ENCODE measurements at regions not wholly inside any gene's neighbourhood (a gene's known extent, or its start where the extent isn't known, plus 50 kb on each side); places are given as distances from the start of the nearest gene placed in this dataset.

DNA sequence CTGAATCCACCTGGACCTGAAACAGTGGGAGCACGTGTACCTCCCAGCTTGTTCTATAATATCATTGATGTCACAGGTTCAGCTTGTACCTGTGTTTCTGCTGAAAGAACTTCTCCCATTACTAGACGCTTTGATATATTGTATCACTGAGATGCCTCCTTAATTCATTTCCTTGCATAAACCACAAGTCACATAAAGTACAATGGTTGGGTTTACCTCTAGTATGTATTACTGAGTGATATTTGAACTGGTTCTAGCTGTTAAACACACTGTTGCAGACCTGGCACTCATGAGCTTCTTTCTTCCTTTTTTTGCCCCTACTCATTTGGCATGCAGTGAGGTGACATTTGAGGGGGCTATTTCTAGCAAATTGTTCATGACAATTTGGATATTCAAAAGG lies 106.6 kb upstream of the KLF14 start:
- no peaks in the 10 kb centered on the region for H3K36me3 ChIP-seq (ENCODE audit: control insufficient read depth, insufficient read depth, low read length)
- no peaks in the 10 kb centered on the region for H3K27me3 ChIP-seq (ENCODE audit: control insufficient read depth, insufficient read depth, low read length)
- no peak for TF ChIP-seq CTCF (IDR thresholded peaks at IDR 0.05; ENCODE audit: insufficient read depth, low read length, poor library complexity, severe bottlenecking)
- no peak for DNase-seq (ENCODE audit: low read depth)
- H3K4me3 ChIP-seq (ENCODE audit: low read depth, low read length), result no peak overlapping the region

- H3K27me3 ChIP-seq (ENCODE audit: control insufficient read depth, insufficient read depth, low read length), result no peaks in the 10 kb centered on the region
- H3K36me3 ChIP-seq (ENCODE audit: control insufficient read depth, insufficient read depth, low read length), result no peaks in the 10 kb centered on the region
- no peak overlapping the region for H3K4me3 ChIP-seq (ENCODE audit: low read depth, low read length)
- no peak for TF ChIP-seq CTCF (IDR thresholded peaks at IDR 0.05; ENCODE audit: insufficient read depth, low read length, poor library complexity, severe bottlenecking)
- no peak for DNase-seq (ENCODE audit: low read depth)
Observed at GRCh38 chr7:130841416-130841815, 107.4 kb upstream of the KLF14 start.

GRCh38 chr7:130843703-130844102 lies 109.7 kb upstream of the KLF14 start:
- no peak for TF ChIP-seq CTCF (IDR thresholded peaks at IDR 0.05; ENCODE audit: insufficient read depth, low read length, poor library complexity, severe bottlenecking)
- Histone ChIP-seq H3K36me3 (ENCODE audit: control insufficient read depth, insufficient read depth, low read length) (no peaks in the 10 kb centered on the region), H3K4me3 (ENCODE audit: low read depth, low read length) (no peak overlapping the region), H3K27me3 (ENCODE audit: control insufficient read depth, insufficient read depth, low read length) (no peaks in the 10 kb centered on the region)
- no peak for DNase-seq (ENCODE audit: low read depth)

- no peaks in the 10 kb centered on the region for H3K27me3 ChIP-seq (ENCODE audit: control insufficient read depth, insufficient read depth, low read length)
- H3K4me3 ChIP-seq (ENCODE audit: low read depth, low read length), result no peak overlapping the region
- H3K36me3 ChIP-seq (ENCODE audit: control insufficient read depth, insufficient read depth, low read length), result no peaks in the 10 kb centered on the region
- DNase-seq (ENCODE audit: low read depth), result no peak
- no peak for TF ChIP-seq CTCF (IDR thresholded peaks at IDR 0.05; ENCODE audit: insufficient read depth, low read length, poor library complexity, severe bottlenecking)
Observed at GRCh38 chr7:130844811-130845580, 111.0 kb upstream of the KLF14 start.

- Histone ChIP-seq H3K4me3 (ENCODE audit: low read depth, low read length) (no peak overlapping the region), H3K27me3 (ENCODE audit: control insufficient read depth, insufficient read depth, low read length) (no peaks in the 10 kb centered on the region), H3K36me3 (ENCODE audit: control insufficient read depth, insufficient read depth, low read length) (no peaks in the 10 kb centered on the region)
- DNase-seq (ENCODE audit: low read depth), result no peak
- TF ChIP-seq CTCF (IDR thresholded peaks at IDR 0.05; ENCODE audit: insufficient read depth, low read length, poor library complexity, severe bottlenecking), result no peak
Observed at GRCh38 chr7:130845581-130846085, 111.6 kb upstream of the KLF14 start.

DNA sequence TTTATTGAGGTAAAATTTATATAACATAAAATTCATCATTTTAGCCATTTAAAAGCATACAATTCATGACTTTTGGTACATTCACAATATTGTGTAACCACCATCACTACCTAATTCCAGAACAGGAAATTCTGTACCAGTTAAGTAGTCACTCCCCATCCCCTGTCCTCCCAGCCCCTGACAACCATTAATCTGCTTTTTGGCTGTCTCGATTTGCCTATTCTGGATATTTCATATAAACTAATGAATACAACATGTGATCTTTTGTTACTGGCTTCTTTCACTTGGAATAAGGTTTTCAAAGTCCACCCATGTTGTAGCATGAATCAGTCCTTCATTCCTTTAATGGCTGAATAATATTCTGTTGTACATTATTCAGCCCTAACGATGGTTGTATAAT lies 115.6 kb upstream of the KLF14 start:
- DNase-seq (ENCODE audit: low read depth), result no peak
- TF ChIP-seq CTCF (IDR thresholded peaks at IDR 0.05; ENCODE audit: insufficient read depth, low read length, poor library complexity, severe bottlenecking), result no peak
- Histone ChIP-seq H3K36me3 (ENCODE audit: control insufficient read depth, insufficient read depth, low read length) (no peaks in the 10 kb centered on the region), H3K4me3 (ENCODE audit: low read depth, low read length) (no peak overlapping the region), H3K27me3 (ENCODE audit: control insufficient read depth, insufficient read depth, low read length) (no peaks in the 10 kb centered on the region)

Measured in kidney epithelial cell (primary cell).